ENCODE measurements at regions not wholly inside any gene's neighbourhood (a gene's known extent, or its start where the extent isn't known, plus 50 kb on each side); places are given as distances from the start of the nearest gene placed in this dataset.

DNA sequence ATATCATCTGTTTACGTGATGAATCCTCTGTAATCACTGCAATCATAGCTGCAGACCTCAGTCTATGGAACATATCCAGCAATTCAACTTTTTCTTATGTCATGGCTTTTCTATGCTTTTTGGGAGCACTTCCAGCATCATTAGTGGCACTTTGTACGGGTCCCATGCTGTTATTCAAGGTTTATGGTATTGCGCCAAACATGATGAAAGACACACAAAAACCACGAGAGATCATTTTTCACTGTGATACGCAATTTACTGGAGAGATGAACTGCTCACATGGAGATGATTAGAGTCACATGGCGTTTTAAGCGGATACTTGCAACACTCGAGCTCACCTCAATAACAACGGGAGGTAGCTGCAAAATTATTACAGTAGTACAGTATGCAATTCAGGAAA, 2101.7 kb upstream of the PCDH20 start:
- no peaks in the 10 kb centered on the region for H3K36me3 Mint-ChIP-seq
- DNase-seq (ENCODE audit: low spot score) = no peak
- no peaks in the 10 kb centered on the region for H3K4me1 Mint-ChIP-seq
- no peak overlapping the region for H3K4me3 Mint-ChIP-seq
- ChIA-PET CTCF (no interaction called here), POLR2A (no interaction called here)
- no peak overlapping the region for H3K27ac Mint-ChIP-seq
- no peaks in the 10 kb centered on the region for H3K27me3 Mint-ChIP-seq (ENCODE audit: low read depth)
- no peaks in the 10 kb centered on the region for H3K9me3 Mint-ChIP-seq
- no peak for ATAC-seq
- TF ChIP-seq NFE2L1 (CRISPR knock-in tag; IDR thresholded peaks at IDR 0.05) = no peak
- TF ChIP-seq ZNF423 (CRISPR knock-in tag; IDR thresholded peaks at IDR 0.05) = no peak
- TF ChIP-seq GTF2I (CRISPR knock-in tag; conservative IDR thresholded peaks at IDR 0.05) = no peak
- TF ChIP-seq TEAD4 (CRISPR knock-in tag; IDR thresholded peaks at IDR 0.05) = no peak
- TF ChIP-seq ESRRA (CRISPR knock-in tag; IDR thresholded peaks at IDR 0.05; ENCODE audit: borderline replicate concordance) = no peak
- TF ChIP-seq TP53 (CRISPR knock-in tag; IDR thresholded peaks at IDR 0.05) = no peak
- no peak for TF ChIP-seq ZNF671 (CRISPR knock-in tag; IDR thresholded peaks at IDR 0.05)
- TF ChIP-seq, protein P1, sequence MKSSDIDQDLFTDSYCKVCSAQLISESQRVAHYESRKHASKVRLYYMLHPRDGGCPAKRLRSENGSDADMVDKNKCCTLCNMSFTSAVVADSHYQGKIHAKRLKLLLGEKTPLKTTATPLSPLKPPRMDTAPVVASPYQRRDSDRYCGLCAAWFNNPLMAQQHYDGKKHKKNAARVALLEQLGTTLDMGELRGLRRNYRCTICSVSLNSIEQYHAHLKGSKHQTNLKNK (CRISPR knock-in tag; IDR thresholded peaks at IDR 0.05) = no peak
- TF ChIP-seq, protein P2, sequence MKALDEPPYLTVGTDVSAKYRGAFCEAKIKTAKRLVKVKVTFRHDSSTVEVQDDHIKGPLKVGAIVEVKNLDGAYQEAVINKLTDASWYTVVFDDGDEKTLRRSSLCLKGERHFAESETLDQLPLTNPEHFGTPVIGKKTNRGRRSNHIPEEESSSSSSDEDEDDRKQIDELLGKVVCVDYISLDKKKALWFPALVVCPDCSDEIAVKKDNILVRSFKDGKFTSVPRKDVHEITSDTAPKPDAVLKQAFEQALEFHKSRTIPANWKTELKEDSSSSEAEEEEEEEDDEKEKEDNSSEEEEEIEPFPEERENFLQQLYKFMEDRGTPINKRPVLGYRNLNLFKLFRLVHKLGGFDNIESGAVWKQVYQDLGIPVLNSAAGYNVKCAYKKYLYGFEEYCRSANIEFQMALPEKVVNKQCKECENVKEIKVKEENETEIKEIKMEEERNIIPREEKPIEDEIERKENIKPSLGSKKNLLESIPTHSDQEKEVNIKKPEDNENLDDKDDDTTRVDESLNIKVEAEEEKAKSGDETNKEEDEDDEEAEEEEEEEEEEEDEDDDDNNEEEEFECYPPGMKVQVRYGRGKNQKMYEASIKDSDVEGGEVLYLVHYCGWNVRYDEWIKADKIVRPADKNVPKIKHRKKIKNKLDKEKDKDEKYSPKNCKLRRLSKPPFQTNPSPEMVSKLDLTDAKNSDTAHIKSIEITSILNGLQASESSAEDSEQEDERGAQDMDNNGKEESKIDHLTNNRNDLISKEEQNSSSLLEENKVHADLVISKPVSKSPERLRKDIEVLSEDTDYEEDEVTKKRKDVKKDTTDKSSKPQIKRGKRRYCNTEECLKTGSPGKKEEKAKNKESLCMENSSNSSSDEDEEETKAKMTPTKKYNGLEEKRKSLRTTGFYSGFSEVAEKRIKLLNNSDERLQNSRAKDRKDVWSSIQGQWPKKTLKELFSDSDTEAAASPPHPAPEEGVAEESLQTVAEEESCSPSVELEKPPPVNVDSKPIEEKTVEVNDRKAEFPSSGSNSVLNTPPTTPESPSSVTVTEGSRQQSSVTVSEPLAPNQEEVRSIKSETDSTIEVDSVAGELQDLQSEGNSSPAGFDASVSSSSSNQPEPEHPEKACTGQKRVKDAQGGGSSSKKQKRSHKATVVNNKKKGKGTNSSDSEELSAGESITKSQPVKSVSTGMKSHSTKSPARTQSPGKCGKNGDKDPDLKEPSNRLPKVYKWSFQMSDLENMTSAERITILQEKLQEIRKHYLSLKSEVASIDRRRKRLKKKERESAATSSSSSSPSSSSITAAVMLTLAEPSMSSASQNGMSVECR (CRISPR knock-in tag; IDR thresholded peaks at IDR 0.05; ENCODE audit: borderline replicate concordance) = no peak
- TF ChIP-seq, protein P3, sequence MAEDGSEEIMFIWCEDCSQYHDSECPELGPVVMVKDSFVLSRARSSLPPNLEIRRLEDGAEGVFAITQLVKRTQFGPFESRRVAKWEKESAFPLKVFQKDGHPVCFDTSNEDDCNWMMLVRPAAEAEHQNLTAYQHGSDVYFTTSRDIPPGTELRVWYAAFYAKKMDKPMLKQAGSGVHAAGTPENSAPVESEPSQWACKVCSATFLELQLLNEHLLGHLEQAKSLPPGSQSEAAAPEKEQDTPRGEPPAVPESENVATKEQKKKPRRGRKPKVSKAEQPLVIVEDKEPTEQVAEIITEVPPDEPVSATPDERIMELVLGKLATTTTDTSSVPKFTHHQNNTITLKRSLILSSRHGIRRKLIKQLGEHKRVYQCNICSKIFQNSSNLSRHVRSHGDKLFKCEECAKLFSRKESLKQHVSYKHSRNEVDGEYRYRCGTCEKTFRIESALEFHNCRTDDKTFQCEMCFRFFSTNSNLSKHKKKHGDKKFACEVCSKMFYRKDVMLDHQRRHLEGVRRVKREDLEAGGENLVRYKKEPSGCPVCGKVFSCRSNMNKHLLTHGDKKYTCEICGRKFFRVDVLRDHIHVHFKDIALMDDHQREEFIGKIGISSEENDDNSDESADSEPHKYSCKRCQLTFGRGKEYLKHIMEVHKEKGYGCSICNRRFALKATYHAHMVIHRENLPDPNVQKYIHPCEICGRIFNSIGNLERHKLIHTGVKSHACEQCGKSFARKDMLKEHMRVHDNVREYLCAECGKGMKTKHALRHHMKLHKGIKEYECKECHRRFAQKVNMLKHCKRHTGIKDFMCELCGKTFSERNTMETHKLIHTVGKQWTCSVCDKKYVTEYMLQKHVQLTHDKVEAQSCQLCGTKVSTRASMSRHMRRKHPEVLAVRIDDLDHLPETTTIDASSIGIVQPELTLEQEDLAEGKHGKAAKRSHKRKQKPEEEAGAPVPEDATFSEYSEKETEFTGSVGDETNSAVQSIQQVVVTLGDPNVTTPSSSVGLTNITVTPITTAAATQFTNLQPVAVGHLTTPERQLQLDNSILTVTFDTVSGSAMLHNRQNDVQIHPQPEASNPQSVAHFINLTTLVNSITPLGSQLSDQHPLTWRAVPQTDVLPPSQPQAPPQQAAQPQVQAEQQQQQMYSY (CRISPR knock-in tag; IDR thresholded peaks at IDR 0.05) = no peak
- TF ChIP-seq RORB (CRISPR knock-in tag; IDR thresholded peaks at IDR 0.05) = no peak
- no peak for TF ChIP-seq ZNF416 (CRISPR knock-in tag; IDR thresholded peaks at IDR 0.05)
- no peak for TF ChIP-seq MYBL2 (CRISPR knock-in tag; IDR thresholded peaks at IDR 0.05)
- TF ChIP-seq, protein P4, sequence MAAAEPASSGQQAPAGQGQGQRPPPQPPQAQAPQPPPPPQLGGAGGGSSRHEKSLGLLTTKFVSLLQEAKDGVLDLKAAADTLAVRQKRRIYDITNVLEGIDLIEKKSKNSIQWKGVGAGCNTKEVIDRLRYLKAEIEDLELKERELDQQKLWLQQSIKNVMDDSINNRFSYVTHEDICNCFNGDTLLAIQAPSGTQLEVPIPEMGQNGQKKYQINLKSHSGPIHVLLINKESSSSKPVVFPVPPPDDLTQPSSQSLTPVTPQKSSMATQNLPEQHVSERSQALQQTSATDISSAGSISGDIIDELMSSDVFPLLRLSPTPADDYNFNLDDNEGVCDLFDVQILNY (CRISPR knock-in tag; IDR thresholded peaks at IDR 0.05) = no peak
- TF ChIP-seq, protein P5, sequence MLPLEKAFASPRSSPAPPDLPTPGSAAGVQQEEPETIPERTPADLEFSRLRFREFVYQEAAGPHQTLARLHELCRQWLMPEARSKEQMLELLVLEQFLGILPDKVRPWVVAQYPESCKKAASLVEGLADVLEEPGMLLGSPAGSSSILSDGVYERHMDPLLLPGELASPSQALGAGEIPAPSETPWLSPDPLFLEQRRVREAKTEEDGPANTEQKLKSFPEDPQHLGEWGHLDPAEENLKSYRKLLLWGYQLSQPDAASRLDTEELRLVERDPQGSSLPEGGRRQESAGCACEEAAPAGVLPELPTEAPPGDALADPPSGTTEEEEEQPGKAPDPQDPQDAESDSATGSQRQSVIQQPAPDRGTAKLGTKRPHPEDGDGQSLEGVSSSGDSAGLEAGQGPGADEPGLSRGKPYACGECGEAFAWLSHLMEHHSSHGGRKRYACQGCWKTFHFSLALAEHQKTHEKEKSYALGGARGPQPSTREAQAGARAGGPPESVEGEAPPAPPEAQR (CRISPR knock-in tag; IDR thresholded peaks at IDR 0.05) = no peak
- TF ChIP-seq, protein P6, sequence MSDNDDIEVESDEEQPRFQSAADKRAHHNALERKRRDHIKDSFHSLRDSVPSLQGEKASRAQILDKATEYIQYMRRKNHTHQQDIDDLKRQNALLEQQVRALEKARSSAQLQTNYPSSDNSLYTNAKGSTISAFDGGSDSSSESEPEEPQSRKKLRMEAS (CRISPR knock-in tag; IDR thresholded peaks at IDR 0.05) = no peak
- TF ChIP-seq, protein P7, sequence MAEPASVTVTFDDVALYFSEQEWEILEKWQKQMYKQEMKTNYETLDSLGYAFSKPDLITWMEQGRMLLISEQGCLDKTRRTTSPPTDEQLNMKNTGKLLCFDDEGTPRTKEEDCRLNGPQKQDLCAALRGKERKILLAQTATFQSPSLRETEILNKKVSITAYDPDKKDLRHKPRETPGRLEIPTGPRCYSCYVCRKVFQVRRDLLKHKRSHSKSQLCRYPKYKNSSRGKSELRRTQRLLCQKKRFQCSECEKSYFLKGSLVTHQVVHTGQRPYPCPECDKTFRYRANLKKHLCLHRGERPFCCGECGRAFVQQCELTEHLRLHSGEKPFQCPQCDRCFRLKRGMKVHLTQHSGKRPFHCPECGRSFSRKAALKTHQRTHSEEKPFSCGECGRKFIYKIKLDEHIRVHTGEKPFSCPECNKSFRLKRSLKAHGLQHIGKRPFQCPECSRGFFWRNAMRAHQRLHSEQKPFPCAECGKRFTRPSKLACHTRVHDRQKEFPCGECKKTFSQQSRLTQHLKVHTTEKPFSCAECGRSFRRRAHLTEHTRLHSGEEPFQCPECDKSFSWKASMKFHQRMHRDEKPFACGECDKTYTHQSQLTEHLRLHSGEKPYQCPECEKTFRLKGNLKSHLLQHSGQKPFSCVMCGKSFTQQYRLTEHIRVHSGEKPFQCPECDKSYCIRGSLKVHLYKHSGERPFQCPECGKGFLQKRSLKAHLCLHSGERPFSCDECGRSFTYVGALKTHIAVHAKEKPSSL (CRISPR knock-in tag; conservative IDR thresholded peaks at IDR 0.05) = no peak
- no peak for TF ChIP-seq ZNF121 (CRISPR knock-in tag; IDR thresholded peaks at IDR 0.05)
- TF ChIP-seq, protein P8, sequence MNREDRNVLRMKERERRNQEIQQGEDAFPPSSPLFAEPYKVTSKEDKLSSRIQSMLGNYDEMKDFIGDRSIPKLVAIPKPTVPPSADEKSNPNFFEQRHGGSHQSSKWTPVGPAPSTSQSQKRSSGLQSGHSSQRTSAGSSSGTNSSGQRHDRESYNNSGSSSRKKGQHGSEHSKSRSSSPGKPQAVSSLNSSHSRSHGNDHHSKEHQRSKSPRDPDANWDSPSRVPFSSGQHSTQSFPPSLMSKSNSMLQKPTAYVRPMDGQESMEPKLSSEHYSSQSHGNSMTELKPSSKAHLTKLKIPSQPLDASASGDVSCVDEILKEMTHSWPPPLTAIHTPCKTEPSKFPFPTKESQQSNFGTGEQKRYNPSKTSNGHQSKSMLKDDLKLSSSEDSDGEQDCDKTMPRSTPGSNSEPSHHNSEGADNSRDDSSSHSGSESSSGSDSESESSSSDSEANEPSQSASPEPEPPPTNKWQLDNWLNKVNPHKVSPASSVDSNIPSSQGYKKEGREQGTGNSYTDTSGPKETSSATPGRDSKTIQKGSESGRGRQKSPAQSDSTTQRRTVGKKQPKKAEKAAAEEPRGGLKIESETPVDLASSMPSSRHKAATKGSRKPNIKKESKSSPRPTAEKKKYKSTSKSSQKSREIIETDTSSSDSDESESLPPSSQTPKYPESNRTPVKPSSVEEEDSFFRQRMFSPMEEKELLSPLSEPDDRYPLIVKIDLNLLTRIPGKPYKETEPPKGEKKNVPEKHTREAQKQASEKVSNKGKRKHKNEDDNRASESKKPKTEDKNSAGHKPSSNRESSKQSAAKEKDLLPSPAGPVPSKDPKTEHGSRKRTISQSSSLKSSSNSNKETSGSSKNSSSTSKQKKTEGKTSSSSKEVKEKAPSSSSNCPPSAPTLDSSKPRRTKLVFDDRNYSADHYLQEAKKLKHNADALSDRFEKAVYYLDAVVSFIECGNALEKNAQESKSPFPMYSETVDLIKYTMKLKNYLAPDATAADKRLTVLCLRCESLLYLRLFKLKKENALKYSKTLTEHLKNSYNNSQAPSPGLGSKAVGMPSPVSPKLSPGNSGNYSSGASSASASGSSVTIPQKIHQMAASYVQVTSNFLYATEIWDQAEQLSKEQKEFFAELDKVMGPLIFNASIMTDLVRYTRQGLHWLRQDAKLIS (CRISPR knock-in tag; IDR thresholded peaks at IDR 0.05; ENCODE audit: borderline replicate concordance) = no peak
